ENCODE measurements at regions not wholly inside any gene's neighbourhood (a gene's known extent, or its start where the extent isn't known, plus 50 kb on each side); places are given as distances from the start of the nearest gene placed in this dataset.
"Not testable (repeated sequence)": the region's sequence is repeated elsewhere in the genome, so short reads cannot be mapped to it uniquely, and the experiment has no call there.

- DNase-seq (ENCODE audit: low read depth in 3 of 3): no peak
Observed at GRCh38 chr5:36526537-36526936, 79.9 kb upstream of the SLC1A3 start.

- DNase-seq (ENCODE audit: low read depth in 3 of 3): no peak
Observed at GRCh38 chr5:36528588-36528987, 77.8 kb upstream of the SLC1A3 start.

GRCh38 chr5:36529142-36529541, 77.3 kb upstream of the SLC1A3 start:
- no peak for DNase-seq (ENCODE audit: low read depth in 3 of 3)

- DNase-seq (ENCODE audit: low read depth in 3 of 3): no peak
Observed at GRCh38 chr5:36530215-36530614, 76.2 kb upstream of the SLC1A3 start.

- DNase-seq (ENCODE audit: low read depth in 3 of 3): no peak
Observed at GRCh38 chr5:36531401-36531800, 75.0 kb upstream of the SLC1A3 start.

- DNase-seq (ENCODE audit: low read depth in 3 of 3): no peak
Observed at GRCh38 chr5:36535378-36535777, 71.0 kb upstream of the SLC1A3 start.

GRCh38 chr5:36535859-36536615, 70.4 kb upstream of the SLC1A3 start:
- no peak for DNase-seq (ENCODE audit: low read depth in 3 of 3)

GRCh38 chr5:36536616-36537005, 69.8 kb upstream of the SLC1A3 start:
- DNase-seq (ENCODE audit: low read depth in 3 of 3): no peak

- no peak for DNase-seq (ENCODE audit: low read depth in 3 of 3)
Observed at GRCh38 chr5:36537724-36538123, 68.7 kb upstream of the SLC1A3 start.

GRCh38 chr5:36552651-36553393, 53.6 kb upstream of the SLC1A3 start:
- no peak for DNase-seq (ENCODE audit: low read depth in 3 of 3)

- not testable (repeated sequence) for DNase-seq (ENCODE audit: low read depth in 3 of 3)
Observed at GRCh38 chr5:36555035-36555434, 51.4 kb upstream of the SLC1A3 start.

All from stimulated activated CD4-positive, alpha-beta T cell treated with anti-CD3 and anti-CD28 coated beads, TNF-alpha, amount 100 ng/mL, for 4 hours (primary cell).